ENCODE measurements at regions not wholly inside any gene's neighbourhood (a gene's known extent, or its start where the extent isn't known, plus 50 kb on each side); places are given as distances from the start of the nearest gene placed in this dataset.

- TF ChIP-seq CTCF (IDR thresholded peaks at IDR 0.05) = no peak
- no peak for TF ChIP-seq POLR2AphosphoS5 (IDR thresholded peaks at IDR 0.05)
- no peak for TF ChIP-seq POLR2A (IDR thresholded peaks at IDR 0.05)
These were observed 155.2 kb upstream of the DTNBP1 start for GRCh38 chr6:15818044-15818443.

Measured in prostate gland (tissue), 2 donors.